CD4-positive, alpha-beta T cell treated with Interleukin-21 for 1 hour (primary cell): ENCODE measurements at regions not wholly inside any gene's neighbourhood (a gene's known extent, or its start where the extent isn't known, plus 50 kb on each side); places are given as distances from the start of the nearest gene placed in this dataset.

Experiments
- DNase-seq: peaks from one replicate; pipeline ENCODE4 v3.0.0-alpha.2; 2020

GRCh38 chr2:14684516-14684915, 52.0 kb downstream of the LRATD1 start:
- DNase-seq = no peak

- no peak for DNase-seq
Observed at GRCh38 chr2:14690926-14691325, 58.4 kb downstream of the LRATD1 start.

- DNase-seq = no peak
Observed at GRCh38 chr2:14693874-14694273, 61.4 kb downstream of the LRATD1 start.

- DNase-seq = no peak
Observed at GRCh38 chr2:14700753-14701152, 68.2 kb downstream of the LRATD1 start.

- no peak for DNase-seq
Observed at GRCh38 chr2:14702258-14702657, 69.7 kb downstream of the LRATD1 start.

GRCh38 chr2:14706201-14706600, 73.7 kb downstream of the LRATD1 start:
- no peak for DNase-seq

GRCh38 chr2:14712111-14712510, 79.6 kb downstream of the LRATD1 start:
- DNase-seq = no peak

GRCh38 chr2:14713248-14713647, 80.7 kb downstream of the LRATD1 start:
- DNase-seq = no peak

GRCh38 chr2:14715600-14715999, 83.1 kb downstream of the LRATD1 start:
- no peak for DNase-seq

- DNase-seq = no peak
Observed at GRCh38 chr2:14716319-14716718, 83.8 kb downstream of the LRATD1 start.

GRCh38 chr2:14717131-14717530, 84.6 kb downstream of the LRATD1 start:
- no peak for DNase-seq

GRCh38 chr2:14720319-14720718, 87.8 kb downstream of the LRATD1 start:
- no peak for DNase-seq

GRCh38 chr2:14720739-14721138, 88.2 kb downstream of the LRATD1 start:
- no peak for DNase-seq

- no peak for DNase-seq
Observed at GRCh38 chr2:14722904-14723570, 90.5 kb downstream of the LRATD1 start.

- no peak for DNase-seq
Observed at GRCh38 chr2:14723684-14724083, 91.2 kb downstream of the LRATD1 start.

- DNase-seq = no peak
Observed at GRCh38 chr2:14735696-14736095, 103.2 kb downstream of the LRATD1 start.

GRCh38 chr2:14737201-14737600, 104.7 kb downstream of the LRATD1 start:
- no peak for DNase-seq

- DNase-seq = no peak
Observed at GRCh38 chr2:14743861-14744260, 111.3 kb downstream of the LRATD1 start.

- no peak for DNase-seq
Observed at GRCh38 chr2:14745288-14746076, 113.0 kb downstream of the LRATD1 start.

GRCh38 chr2:14746133-14746532, 113.6 kb downstream of the LRATD1 start:
- no peak for DNase-seq

GRCh38 chr2:14747447-14747846, 114.9 kb downstream of the LRATD1 start:
- DNase-seq = no peak

- no peak for DNase-seq
Observed at GRCh38 chr2:14749884-14750283, 117.4 kb downstream of the LRATD1 start.

- no peak for DNase-seq
Observed at GRCh38 chr2:14750433-14750832, 117.9 kb downstream of the LRATD1 start.

GRCh38 chr2:14751581-14751980, 119.1 kb downstream of the LRATD1 start:
- DNase-seq = no peak

GRCh38 chr2:14752295-14752694, 119.8 kb downstream of the LRATD1 start:
- DNase-seq = no peak
